A172 (cell line): ENCODE measurements at regions not wholly inside any gene's neighbourhood (a gene's known extent, or its start where the extent isn't known, plus 50 kb on each side); places are given as distances from the start of the nearest gene placed in this dataset.
"Not testable (repeated sequence)": the region's sequence is repeated elsewhere in the genome, so short reads cannot be mapped to it uniquely, and the experiment has no call there.

ENCODE experiments used
- DNase-seq: peaks from one replicate; pipeline ENCODE4 v3.0.0-alpha.2; 2015; ENCODE audit warnings: low spot score

DNA sequence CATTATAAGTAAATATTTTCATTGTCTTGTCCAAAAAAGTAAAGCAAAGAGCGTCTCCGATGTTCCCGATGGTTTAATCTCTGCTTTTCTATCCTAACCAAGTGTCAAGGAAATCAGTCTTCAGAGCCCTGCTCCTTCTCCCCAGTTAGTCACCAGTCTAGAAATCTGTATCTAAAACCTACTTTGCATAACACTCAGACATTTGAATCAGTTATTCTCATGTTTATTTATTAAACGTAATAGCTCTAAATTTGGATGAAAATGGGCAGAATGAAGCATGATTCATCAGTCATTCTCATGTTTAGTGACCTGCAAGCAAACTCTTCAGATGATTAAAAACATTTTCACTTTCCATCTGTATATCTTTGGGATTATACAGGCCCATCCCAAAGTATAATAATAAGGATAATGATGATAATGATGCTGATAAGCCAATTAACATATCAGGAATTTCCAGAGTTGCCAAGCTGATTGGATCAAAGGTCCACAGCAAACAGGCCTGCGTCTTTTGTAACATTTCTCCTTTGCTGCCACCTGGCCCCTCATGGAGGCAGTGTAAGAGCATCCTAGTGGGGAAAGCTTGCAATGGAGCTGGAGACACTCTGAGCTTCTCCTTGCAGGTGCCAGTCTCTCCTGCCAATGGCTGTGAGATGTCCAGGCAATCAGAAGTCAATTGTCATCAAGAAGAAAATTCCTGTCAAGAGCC is 273.9 kb downstream of the IGSF11 start:
- DNase-seq = no peak

- no peak for DNase-seq
Observed at GRCh38 chr3:118761291-118761606, 273.4 kb downstream of the IGSF11 start.

GRCh38 chr3:118765636-118766305 is 268.9 kb downstream of the IGSF11 start:
- no peak for DNase-seq

DNA sequence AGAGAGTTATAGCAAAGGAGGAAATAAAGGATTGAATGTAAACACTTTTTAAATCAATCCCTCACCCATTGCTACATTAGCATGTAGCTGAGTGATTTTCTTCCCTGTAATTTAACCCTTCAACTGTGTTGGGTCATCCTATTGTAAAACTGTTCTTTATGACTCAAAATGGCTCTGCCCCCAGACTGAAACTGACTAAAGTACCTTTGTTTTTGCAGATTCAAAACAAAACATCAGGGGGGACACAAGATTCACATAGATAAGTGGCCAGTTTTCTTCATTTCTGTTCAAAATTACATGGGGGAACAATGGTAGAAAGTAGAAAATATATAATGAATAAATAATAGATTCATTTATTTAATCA is 268.4 kb downstream of the IGSF11 start:
- no peak for DNase-seq

GRCh38 chr3:118772036-118772435 is 262.6 kb downstream of the IGSF11 start:
- DNase-seq = no peak

GRCh38 chr3:118772547-118773011 is 262.1 kb downstream of the IGSF11 start:
- peak; percentile 25 for DNase-seq

DNA sequence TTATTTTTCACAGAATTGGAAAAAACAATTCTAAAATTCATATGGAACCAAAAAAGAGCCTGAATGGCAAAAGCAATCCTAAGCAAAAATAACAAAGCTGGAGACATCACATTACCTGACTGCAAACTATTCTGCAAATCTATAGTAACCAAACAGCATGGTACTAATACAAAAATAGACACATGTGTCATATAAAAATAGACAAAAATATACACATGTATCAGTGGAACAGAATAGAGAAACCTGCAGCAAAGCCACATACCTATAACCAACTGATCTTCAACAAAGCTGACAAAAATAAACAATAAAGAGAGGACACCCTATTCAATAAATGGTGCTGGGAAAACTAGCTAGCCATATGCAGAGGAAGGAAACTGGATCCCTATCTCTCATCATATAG is 259.6 kb downstream of the IGSF11 start:
- DNase-seq = no peak

DNA sequence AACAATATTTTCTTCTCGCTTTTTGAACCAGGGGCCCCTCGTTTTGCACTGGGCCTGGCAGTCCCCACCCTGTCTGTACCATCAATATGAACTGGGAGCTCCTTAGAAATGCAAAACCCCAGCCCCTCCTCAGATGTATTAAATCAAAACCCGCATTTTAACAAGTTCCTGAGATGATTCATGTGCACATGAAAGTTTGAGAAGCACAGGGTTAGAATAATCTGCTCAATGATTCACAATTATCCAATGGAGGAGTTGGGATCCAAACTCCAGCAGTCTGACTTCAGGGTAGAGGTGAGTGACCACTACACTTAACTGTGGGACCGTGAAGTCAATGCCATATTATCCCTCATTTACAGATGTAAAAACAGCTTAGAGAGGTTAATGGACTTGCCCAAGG is 256.4 kb downstream of the IGSF11 start:
- DNase-seq = no peak

GRCh38 chr3:118781232-118781631 is 253.4 kb downstream of the IGSF11 start:
- no peak for DNase-seq

DNA sequence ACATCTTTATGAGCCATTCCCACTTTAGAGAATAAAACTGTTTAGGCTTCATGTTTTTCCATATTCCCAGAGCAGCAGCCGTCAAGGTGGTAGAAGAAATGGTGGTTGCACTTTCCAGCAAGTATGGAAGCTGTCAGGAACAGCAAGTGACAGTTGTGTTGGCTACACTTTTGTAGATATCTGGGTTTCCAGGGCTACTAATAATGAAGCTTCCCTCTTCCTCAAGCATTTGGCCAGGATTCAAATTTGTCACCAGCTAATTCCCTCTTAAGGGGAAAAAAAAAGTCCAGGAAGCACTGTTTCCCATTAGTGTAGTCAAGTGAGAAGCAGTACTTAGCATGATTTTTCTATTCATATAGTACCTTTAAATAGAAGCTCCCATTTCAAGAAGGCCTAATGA is 252.8 kb downstream of the IGSF11 start:
- no peak for DNase-seq

DNA sequence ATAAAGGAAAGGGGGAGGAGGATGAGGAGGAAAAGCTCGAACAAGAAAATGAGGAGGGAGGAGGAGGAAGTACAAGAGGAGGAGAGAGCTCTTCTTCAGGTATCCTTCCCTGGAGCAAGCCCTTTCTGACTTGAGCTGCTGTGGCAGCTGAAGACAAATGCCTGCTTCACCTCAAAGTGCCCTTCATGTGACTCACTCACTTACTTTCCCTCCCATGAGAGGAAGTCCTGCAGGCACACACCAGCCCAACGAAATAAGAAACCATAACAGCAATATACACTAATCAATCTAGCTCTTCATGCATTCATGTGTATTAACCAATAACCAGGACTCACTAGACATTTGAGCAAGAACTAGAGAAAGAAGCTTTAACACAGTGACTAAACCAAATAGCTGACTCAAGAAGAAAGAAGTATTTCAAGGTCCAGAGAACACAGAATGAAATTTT is 251.9 kb downstream of the IGSF11 start:
- no peak for DNase-seq

- DNase-seq = no peak
Observed at GRCh38 chr3:118785415-118785814, 249.2 kb downstream of the IGSF11 start.

DNA sequence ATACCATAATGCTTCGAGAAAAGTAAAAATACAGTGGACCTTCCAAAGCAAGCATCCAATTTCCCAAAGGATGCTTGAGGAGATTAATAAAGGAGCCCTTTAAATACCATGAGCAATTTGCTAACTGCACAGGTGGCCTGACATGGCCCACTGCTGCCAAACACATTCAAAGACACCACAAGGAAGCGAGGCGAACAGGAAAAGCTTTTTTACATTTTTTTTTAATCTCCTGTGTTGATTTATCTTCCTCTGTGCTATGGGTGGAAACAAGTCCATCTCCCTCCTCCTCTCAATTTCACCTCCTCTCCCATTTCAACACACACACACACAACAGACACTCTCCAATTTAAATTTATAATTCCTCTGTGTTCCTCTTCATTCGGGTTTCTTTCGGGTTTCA is 243.4 kb downstream of the IGSF11 start:
- no peak for DNase-seq

DNA sequence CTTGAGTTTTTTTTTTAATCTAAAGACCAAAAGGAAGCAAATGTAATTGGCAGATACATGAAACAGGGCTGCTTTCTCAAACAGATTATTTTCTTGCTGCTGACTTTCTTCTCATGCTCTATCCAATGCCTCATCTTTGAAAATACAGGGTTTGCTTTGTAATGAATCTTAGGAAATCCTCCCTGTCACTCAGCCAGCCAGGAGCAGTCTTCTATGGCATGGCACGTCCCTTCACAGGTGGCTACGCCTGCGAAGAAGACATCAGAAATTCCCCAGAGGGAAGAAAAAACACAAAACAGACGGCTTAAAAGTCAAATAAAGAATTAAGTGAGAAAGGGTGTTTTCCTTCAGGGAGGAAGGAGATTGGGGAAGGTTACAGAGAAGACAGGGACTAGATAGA is 242.5 kb downstream of the IGSF11 start:
- no peak for DNase-seq

- no peak for DNase-seq
Observed at GRCh38 chr3:118793176-118793575, 241.5 kb downstream of the IGSF11 start.

GRCh38 chr3:118799303-118799702 is 235.3 kb downstream of the IGSF11 start:
- DNase-seq = no peak

DNA sequence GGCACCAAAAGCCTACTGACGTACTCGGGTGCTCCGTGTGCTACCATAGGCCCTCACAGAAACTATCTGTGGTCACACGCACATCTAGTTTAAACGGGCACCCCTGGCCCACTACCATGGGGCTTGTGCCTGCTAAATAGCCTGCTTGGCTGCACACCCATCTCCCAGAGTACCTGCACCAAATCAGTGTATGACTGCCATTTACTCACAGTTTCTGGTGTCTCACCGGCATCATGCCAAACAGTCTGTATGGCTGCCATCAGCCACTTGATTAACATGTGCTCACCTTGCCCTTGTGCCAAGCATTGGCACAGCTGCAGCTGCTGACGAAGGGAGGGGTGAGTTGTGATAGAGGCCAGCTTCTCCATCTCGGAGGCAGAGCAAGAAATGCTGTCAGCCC is 232.7 kb downstream of the IGSF11 start:
- no peak for DNase-seq

- no peak for DNase-seq
Observed at GRCh38 chr3:118802325-118803095, 232.1 kb downstream of the IGSF11 start.

- no peak for DNase-seq
Observed at GRCh38 chr3:118803096-118803476, 231.6 kb downstream of the IGSF11 start.

DNA sequence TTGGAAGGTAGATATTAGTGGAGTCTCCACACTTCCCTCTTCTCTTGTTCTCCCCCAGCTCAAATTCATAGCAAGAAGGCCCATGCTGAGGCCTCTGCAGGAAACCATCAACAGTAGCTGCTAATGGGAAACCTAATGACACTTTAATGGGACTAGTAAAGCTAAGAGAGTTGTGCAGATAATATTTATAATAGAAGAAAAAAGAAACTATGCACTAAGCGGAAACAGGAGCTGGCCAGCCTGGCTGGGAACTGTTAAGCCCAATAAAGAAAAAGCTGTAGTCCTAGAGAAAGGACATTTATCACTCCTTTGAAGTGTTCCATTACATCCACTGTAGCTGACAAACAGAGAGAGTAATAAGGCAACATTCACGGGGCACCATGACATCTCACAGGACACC is 229.6 kb downstream of the IGSF11 start:
- DNase-seq = no peak

DNA sequence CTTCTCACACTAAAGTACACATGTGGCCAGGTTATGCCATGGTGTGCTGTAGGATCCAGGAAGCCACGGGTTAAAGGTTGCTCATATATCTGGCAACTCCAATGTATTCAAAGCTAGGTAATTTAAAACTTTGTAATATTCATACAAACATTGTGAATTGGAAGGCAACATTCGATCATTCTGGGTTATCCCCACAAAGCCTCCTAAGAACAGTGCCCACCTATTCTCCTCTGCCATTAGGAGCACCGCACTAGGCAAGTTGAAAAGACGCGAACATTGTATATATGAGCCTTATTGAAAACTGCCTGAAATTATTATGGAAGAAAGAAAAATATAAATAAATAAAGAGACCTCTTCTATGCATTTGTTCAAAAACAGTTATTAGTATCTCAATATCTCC is 228.2 kb downstream of the IGSF11 start:
- DNase-seq = no peak

DNA sequence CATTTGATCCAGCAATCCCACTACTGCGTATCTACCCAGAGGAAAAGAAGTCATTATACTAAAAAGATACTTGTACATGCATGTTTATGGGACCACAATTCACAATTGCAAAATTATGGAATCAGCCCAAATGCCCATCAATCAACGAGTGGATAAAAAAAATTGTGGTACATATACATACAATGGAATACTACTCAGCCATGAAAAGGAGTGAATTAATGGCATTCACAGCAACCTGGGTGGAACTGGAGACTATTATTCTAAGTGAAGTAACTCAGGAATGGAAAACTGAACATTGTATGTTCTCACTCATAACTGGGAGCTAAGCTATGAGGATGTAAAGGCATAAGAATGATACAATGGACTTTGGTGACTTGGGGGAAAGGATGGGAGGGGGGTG is 227.3 kb downstream of the IGSF11 start:
- DNase-seq = not testable (repeated sequence)

DNA sequence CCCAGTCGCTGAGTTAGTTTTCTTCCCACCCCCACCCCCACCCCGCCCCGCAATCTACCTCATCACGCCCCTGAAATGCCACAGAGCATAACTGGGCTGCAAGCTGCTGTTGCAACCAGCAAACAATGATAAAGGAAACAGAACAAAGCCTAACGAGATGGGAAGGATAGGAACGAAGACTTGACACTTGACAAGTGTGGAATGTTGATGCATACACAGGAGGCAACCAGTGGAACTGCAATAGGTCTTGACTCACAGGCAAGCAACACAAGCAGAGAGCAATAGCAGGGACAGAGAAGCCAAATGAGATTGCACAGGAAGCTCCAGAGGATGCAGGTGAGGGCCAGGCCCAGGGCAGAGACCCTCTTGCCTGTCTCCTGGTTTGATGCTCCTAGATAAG is 225.9 kb downstream of the IGSF11 start:
- DNase-seq = no peak
